MM.1S (cell line): ENCODE measurements at regions not wholly inside any gene's neighbourhood (a gene's known extent, or its start where the extent isn't known, plus 50 kb on each side); places are given as distances from the start of the nearest gene placed in this dataset.
A peak's percentile ranks its signal among the peaks of the same experiment; 100 is the strongest.

Experiments used
- DNase-seq: peaks from one replicate; pipeline ENCODE4 v3.0.0-alpha.2; 2015
- H2AFZ ChIP-seq: fragments of 300-600 bp; sonication (generic); 2 replicates; pipeline ENCODE4 v1.6.0; 2016; ENCODE audit warnings: antibody characterized with exemption, low read length
- H3F3A ChIP-seq: fragments of 300-600 bp; sonication (generic); 2 replicates; pipeline ENCODE4 v1.6.1; 2016; ENCODE audit warnings: mild to moderate bottlenecking, antibody characterized with exemption, low read length, moderate library complexity, mixed read lengths; ENCODE audit not compliant: insufficient read depth
- H3K27ac ChIP-seq: fragments of 300-600 bp; sonication (generic); 2 replicates; pipeline ENCODE4 v1.5.1; 2016; ENCODE audit warnings: mild to moderate bottlenecking, low read length
- H3K27me3 ChIP-seq: fragments of 300-600 bp; sonication (generic); replicated peaks from 2 replicates; pipeline ENCODE4 v1.6.0; 2016; ENCODE audit warnings: low read length; ENCODE audit not compliant: insufficient read depth
- H3K36me3 ChIP-seq: fragments of 300-600 bp; sonication (generic); replicated peaks from 2 replicates; pipeline ENCODE4 v1.6.1; 2016; ENCODE audit warnings: mild to moderate bottlenecking, low read length, mixed read lengths; ENCODE audit not compliant: insufficient read depth
- H3K4me1 ChIP-seq: fragments of 300-600 bp; sonication (generic); 2 replicates; pipeline ENCODE4 v1.6.1; 2016; ENCODE audit warnings: low read length, mixed read lengths
- H3K4me2 ChIP-seq: fragments of 300-600 bp; sonication (generic); 2 replicates; pipeline ENCODE4 v1.6.0; 2016; ENCODE audit warnings: low read depth, low read length
- H3K4me3 ChIP-seq: fragments of 300-600 bp; sonication (generic); 2 replicates; pipeline ENCODE4 v1.5.1; 2016; ENCODE audit warnings: low read length, mixed read lengths
- H3K79me2 ChIP-seq: fragments of 300-600 bp; sonication (generic); 2 replicates; pipeline ENCODE4 v1.6.1; 2016; ENCODE audit warnings: mixed run types, low read length, mixed read lengths
- H3K9ac ChIP-seq: fragments of 300-600 bp; sonication (generic); 2 replicates; pipeline ENCODE4 v1.6.1; 2016; ENCODE audit warnings: low read length, mixed read lengths
- H3K9me2 ChIP-seq: fragments of 300-600 bp; sonication (generic); replicated peaks from 2 replicates; pipeline ENCODE4 v1.6.1; 2016; ENCODE audit warnings: mild to moderate bottlenecking, low read length, mixed read lengths; ENCODE audit not compliant: insufficient read depth
- H3K9me3 ChIP-seq: fragments of 300-600 bp; sonication (generic); replicated peaks from 2 replicates; pipeline ENCODE4 v1.6.1; 2016; ENCODE audit warnings: mild to moderate bottlenecking, low read length, mixed read lengths; ENCODE audit not compliant: insufficient read depth
- H4K20me1 ChIP-seq: fragments of 300-600 bp; sonication (generic); 2 replicates; pipeline ENCODE4 v1.6.1; 2016; ENCODE audit warnings: mild to moderate bottlenecking, low read length, moderate library complexity, mixed read lengths; ENCODE audit not compliant: insufficient read depth
- CTCF ChIP-seq: fragments of 300-600 bp; sonication (generic); IDR thresholded peaks from 2 replicates; pipeline ENCODE4 v1.5.1; 2016; ENCODE audit warnings: antibody characterized with exemption, low read length, mixed read lengths
- EZH2 ChIP-seq: fragments of 300-600 bp; sonication (generic); optimal IDR thresholded peaks from 2 replicates; pipeline ENCODE3; 2017; ENCODE audit warnings: low read depth, mild to moderate bottlenecking, antibody characterized with exemption, low read length, mixed read lengths
- EZH2phosphoT487 ChIP-seq: fragments of 300-600 bp; sonication (generic); IDR thresholded peaks from 2 replicates; pipeline ENCODE4 v1.6.1; 2018; ENCODE audit warnings: antibody characterized with exemption, low read length

- no peak overlapping the region for H2AFZ ChIP-seq
- no peaks in the 10 kb centered on the region for H3K36me3 ChIP-seq
- TF ChIP-seq CTCF (no peak), EZH2 (no peak), EZH2phosphoT487 (no peak)
- no peak overlapping the region for H3K4me2 ChIP-seq
- H3K9me3 ChIP-seq: no peaks in the 10 kb centered on the region
- DNase-seq: no peak
- no peak overlapping the region for H3K4me3 ChIP-seq
- no peaks in the 10 kb centered on the region for H3K79me2 ChIP-seq
- H3K9ac ChIP-seq: no peak overlapping the region
- no peaks in the 10 kb centered on the region for H3K27me3 ChIP-seq
- peaks cover 7% of the 10 kb centered on the region for H3F3A ChIP-seq
- H3K4me1 ChIP-seq: no peaks in the 10 kb centered on the region
- H4K20me1 ChIP-seq: no peaks in the 10 kb centered on the region
- H3K27ac ChIP-seq: no peak overlapping the region
- H3K9me2 ChIP-seq: no peaks in the 10 kb centered on the region
These were observed 488.4 kb upstream of the AKR1E2 start for GRCh38 chr10:4337563-4337962.

GRCh38 chr10:4334871-4335270 lies 491.1 kb upstream of the AKR1E2 start:
- no peaks in the 10 kb centered on the region for H3K27me3 ChIP-seq
- H3K36me3 ChIP-seq: no peaks in the 10 kb centered on the region
- H2AFZ ChIP-seq: 0 out of 2 replicates have a peak overlapping the region, but pooled peaks have one; percentile 40
- H3K4me2 ChIP-seq: no peak overlapping the region
- H3K4me3 ChIP-seq: no peak overlapping the region
- H3F3A ChIP-seq: peaks cover 7% of the 10 kb centered on the region
- H3K9ac ChIP-seq: no peak overlapping the region
- no peaks in the 10 kb centered on the region for H3K79me2 ChIP-seq
- H3K9me3 ChIP-seq: no peaks in the 10 kb centered on the region
- TF ChIP-seq CTCF: no peak
- no peak for TF ChIP-seq EZH2phosphoT487
- TF ChIP-seq EZH2: no peak
- no peaks in the 10 kb centered on the region for H4K20me1 ChIP-seq
- no peaks in the 10 kb centered on the region for H3K4me1 ChIP-seq
- H3K9me2 ChIP-seq: no peaks in the 10 kb centered on the region
- H3K27ac ChIP-seq: no peak overlapping the region
- no peak for DNase-seq

GRCh38 chr10:4334015-4334414 lies 492.0 kb upstream of the AKR1E2 start:
- Histone ChIP-seq H3K4me2 (no peak overlapping the region; the same call in 1 of the 2 replicates), H4K20me1 (no peaks in the 10 kb centered on the region), H3K9me2 (no peaks in the 10 kb centered on the region), H3K4me3 (peak overlapping the region; percentile 29), H3K4me1 (no peaks in the 10 kb centered on the region), H3K27me3 (no peaks in the 10 kb centered on the region), H3F3A (peaks cover 7% of the 10 kb centered on the region), H3K9ac (no peak overlapping the region), H2AFZ (peak overlapping the region; percentile 40; the same call in 1 of the 2 replicates), H3K27ac (peak overlapping the region; percentile 38; the same call in 1 of the 2 replicates), H3K36me3 (no peaks in the 10 kb centered on the region), H3K9me3 (no peaks in the 10 kb centered on the region), H3K79me2 (no peaks in the 10 kb centered on the region)
- DNase-seq: no peak
- TF ChIP-seq EZH2: no peak
- no peak for TF ChIP-seq CTCF
- TF ChIP-seq EZH2phosphoT487: no peak
